Mesothelial cell of epicardium (in vitro differentiated cells): ENCODE measurements at regions not wholly inside any gene's neighbourhood (a gene's known extent, or its start where the extent isn't known, plus 50 kb on each side); places are given as distances from the start of the nearest gene placed in this dataset.

Experiments used
- DNase-seq, 2 experiments: peaks; one replicate each; pipeline ENCODE4 v3.0.0; 2021; ENCODE audit warnings: low spot score in 2 of 2; ENCODE audit not compliant: unreplicated experiment in 2 of 2
- H3K27ac Mint-ChIP-seq: 2 replicates; pipeline ENCODE4 v1.8.0; 2021; ENCODE audit warnings: mixed read lengths
- H3K27me3 Mint-ChIP-seq: 2 replicates; pipeline ENCODE4 v1.8.0; 2021; ENCODE audit warnings: low read depth, mixed read lengths
- H3K36me3 Mint-ChIP-seq: 2 replicates; pipeline ENCODE4 v1.8.0; 2021; ENCODE audit warnings: mixed read lengths
- H3K4me1 Mint-ChIP-seq: 2 replicates; pipeline ENCODE4 v1.8.0; 2021; ENCODE audit warnings: mixed read lengths
- H3K4me3 Mint-ChIP-seq: 2 replicates; pipeline ENCODE4 v1.8.0; 2021; ENCODE audit warnings: mild to moderate bottlenecking, moderate library complexity, mixed read lengths
- H3K9me3 Mint-ChIP-seq: 2 replicates; pipeline ENCODE4 v1.8.0; 2021; ENCODE audit warnings: mixed read lengths
- TF ChIP-seq, protein P1 (sequence below): fragments of 200-600 bp; sonication (generic); IDR thresholded peaks from one replicate; pipeline ENCODE4 v1.5.0; 2021; ENCODE audit warnings: antibody characterized with exemption; ENCODE audit not compliant: unreplicated experiment

DNA sequence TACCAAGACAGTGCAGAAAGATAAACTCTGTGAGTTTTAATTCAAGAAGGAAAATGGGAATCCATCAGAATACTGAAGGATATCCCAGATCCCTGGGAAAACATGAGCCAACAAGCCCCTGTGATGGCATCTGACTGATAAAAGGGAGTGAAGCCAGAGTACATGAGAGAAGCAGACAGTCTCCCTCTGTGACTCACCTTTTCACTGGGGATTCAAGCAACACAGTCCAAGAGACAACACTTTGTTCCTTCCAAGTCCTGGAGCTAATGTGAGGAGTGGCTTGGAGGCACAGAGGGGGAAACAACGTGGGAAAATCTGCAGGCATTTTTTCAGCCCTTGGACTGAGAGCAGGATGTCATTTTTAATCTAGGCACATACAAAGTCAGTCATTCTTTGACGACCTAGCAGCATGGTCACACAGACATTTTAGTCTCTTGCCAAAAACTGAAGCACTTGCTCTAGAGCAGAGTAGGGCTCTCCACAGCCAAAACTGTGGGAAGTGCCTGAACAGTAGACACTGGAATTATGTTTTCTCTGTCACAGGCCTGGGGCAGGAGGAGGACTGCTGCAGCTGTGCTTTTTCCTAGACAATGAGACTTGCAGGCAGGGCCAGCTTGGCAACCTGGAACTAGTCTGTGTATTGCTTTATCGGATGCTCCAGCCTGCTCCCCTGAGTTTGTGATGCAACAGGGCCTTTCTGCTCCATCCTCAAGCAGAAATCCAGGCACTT lies 465.0 kb upstream of the GJE1 start:
- Mint-ChIP-seq H3K4me3 (no peak overlapping the region), H3K36me3 (peaks cover 1% of the 10 kb centered on the region), H3K27ac (no peak overlapping the region), H3K4me1 (peaks cover 5% of the 10 kb centered on the region), H3K9me3 (peaks cover 27% of the 10 kb centered on the region), H3K27me3 (no peaks in the 10 kb centered on the region)
- DNase-seq: no peak
- TF ChIP-seq, protein P1, sequence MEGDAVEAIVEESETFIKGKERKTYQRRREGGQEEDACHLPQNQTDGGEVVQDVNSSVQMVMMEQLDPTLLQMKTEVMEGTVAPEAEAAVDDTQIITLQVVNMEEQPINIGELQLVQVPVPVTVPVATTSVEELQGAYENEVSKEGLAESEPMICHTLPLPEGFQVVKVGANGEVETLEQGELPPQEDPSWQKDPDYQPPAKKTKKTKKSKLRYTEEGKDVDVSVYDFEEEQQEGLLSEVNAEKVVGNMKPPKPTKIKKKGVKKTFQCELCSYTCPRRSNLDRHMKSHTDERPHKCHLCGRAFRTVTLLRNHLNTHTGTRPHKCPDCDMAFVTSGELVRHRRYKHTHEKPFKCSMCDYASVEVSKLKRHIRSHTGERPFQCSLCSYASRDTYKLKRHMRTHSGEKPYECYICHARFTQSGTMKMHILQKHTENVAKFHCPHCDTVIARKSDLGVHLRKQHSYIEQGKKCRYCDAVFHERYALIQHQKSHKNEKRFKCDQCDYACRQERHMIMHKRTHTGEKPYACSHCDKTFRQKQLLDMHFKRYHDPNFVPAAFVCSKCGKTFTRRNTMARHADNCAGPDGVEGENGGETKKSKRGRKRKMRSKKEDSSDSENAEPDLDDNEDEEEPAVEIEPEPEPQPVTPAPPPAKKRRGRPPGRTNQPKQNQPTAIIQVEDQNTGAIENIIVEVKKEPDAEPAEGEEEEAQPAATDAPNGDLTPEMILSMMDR: no peak

GRCh38 chr6:141666187-141666586 lies 466.5 kb upstream of the GJE1 start:
- TF ChIP-seq, protein P1: no peak

DNA sequence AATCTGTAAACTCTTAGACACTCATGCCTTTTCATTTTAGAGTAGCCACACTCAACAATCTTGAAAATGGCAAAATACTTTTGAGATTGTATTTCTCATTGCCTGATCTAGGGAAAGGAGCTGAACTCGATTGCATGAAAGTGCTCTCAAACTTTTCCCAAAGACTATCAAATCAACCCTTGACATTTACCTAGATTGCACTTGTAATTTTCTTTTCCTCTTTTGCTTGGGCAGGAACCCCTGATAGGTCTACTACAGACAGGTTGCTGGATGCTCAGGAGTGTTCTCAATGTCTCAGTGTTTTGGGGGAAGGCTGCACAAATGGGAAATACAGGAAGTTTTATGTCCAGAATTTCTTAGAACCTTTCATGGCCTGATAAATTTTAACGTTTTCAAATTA lies 468.0 kb upstream of the GJE1 start:
- Mint-ChIP-seq H3K4me1 (peaks cover 5% of the 10 kb centered on the region), H3K27me3 (no peaks in the 10 kb centered on the region), H3K9me3 (peaks cover 5% of the 10 kb centered on the region), H3K36me3 (no peaks in the 10 kb centered on the region), H3K4me3 (no peak overlapping the region), H3K27ac (no peak overlapping the region)
- TF ChIP-seq, protein P1: no peak
- no peak for DNase-seq

More at GRCh38 chr6:141666187-141666586, 466.5 kb upstream of the GJE1 start:
- no peak for DNase-seq
- Mint-ChIP-seq H3K27ac (no peak overlapping the region), H3K27me3 (no peaks in the 10 kb centered on the region), H3K4me3 (no peak overlapping the region), H3K36me3 (no peaks in the 10 kb centered on the region), H3K4me1 (peaks cover 5% of the 10 kb centered on the region), H3K9me3 (peaks cover 15% of the 10 kb centered on the region)

DNA sequence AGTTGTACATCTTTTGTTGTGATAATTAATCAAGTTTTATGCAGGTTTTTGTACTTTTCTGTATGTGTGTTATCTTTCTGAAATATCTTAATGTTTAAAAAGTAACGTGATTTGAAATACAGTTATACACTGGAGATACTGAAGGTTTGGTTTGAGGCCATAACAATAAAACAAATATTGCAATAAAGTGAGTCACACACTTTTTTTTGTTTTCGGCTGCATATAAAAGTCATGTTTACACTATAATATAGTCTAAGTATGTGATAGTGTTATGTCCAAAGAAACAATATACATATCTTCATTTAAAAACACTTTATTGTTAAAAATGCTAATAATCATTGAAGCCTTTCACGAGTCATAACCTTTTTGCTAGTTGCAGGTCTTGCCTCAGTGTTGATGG lies 473.1 kb upstream of the GJE1 start:
- no peak overlapping the region for H3K27ac Mint-ChIP-seq
- TF ChIP-seq, protein P1: no peak
- no peak for DNase-seq
- H3K36me3 Mint-ChIP-seq: no peaks in the 10 kb centered on the region
- H3K4me1 Mint-ChIP-seq: no peaks in the 10 kb centered on the region
- no peak overlapping the region for H3K4me3 Mint-ChIP-seq
- H3K9me3 Mint-ChIP-seq: peaks cover 6% of the 10 kb centered on the region
- no peaks in the 10 kb centered on the region for H3K27me3 Mint-ChIP-seq

DNA sequence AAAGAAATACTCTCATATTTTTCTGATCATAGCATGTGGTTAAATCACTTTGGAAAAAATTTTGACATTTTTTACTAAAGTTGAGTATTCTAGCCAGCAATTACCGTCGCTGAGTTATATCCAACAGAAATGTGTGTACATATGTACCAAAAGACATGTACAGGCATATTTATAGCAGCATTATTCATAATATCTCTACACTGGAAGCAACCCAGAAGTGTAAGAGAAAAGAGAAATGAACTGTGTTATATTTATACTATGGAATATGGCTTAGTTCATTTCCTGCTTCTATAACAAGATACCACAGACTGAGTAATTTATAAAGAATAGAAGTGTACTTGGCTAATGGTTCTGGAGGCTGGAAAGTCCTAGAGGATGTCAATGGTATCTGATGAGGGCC lies 474.0 kb upstream of the GJE1 start:
- DNase-seq: no peak
- TF ChIP-seq, protein P1: no peak
- H3K27me3 Mint-ChIP-seq: no peaks in the 10 kb centered on the region
- peaks cover 6% of the 10 kb centered on the region for H3K9me3 Mint-ChIP-seq
- no peaks in the 10 kb centered on the region for H3K4me1 Mint-ChIP-seq
- H3K27ac Mint-ChIP-seq: no peak overlapping the region
- H3K4me3 Mint-ChIP-seq: no peak overlapping the region
- peaks cover 1% of the 10 kb centered on the region for H3K36me3 Mint-ChIP-seq
